ENCODE measurements at regions not wholly inside any gene's neighbourhood (a gene's known extent, or its start where the extent isn't known, plus 50 kb on each side); places are given as distances from the start of the nearest gene placed in this dataset.

DNA sequence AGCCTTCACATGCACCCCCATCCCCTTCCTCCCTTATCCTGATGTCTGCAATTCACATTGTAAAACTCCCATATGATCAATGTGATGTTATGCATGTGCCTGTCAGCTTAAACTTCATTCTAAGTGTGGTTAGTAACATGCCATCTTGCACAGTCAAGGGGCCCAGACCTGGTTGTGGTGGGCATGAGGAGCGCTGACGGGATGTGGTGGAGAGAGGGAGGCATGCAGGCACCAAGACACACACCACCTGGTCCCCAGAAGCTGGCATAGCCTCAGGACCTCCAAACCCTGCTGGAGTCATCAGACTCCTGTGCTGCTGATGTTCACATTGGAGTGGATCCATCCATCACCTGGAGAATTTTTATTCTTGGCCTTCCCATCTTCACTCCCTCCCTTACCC is 90.5 kb upstream of the ABCC4 start:
- Mint-ChIP-seq H3K27ac (no peak overlapping the region), H3K4me1 (no peaks in the 10 kb centered on the region), H3K4me3 (no peak overlapping the region), H3K36me3 (ENCODE audit: insufficient read depth in 1 of 3, low read depth in 3 of 3) (no peaks in the 10 kb centered on the region), H3K9me3 (no peaks in the 10 kb centered on the region), H3K27me3 (ENCODE audit: low read depth) (peaks cover 7% of the 10 kb centered on the region)
- Histone ChIP-seq H4K5ac (ENCODE audit: insufficient read length, low read depth, low read length) (no peak overlapping the region), H3K56ac (ENCODE audit: insufficient read length, low read depth, low read length) (no peak overlapping the region), H3K4me1 (ENCODE audit: insufficient read depth, low read length) (no peaks in the 10 kb centered on the region), H4K91ac (ENCODE audit: insufficient read length, low read depth, low read length) (no peak overlapping the region), H3K18ac (ENCODE audit: insufficient read length, low read depth, low read length) (no peak overlapping the region), H3K4me2 (ENCODE audit: insufficient read depth, insufficient read length, low read length) (no peak overlapping the region), H4K8ac (replicated peaks; ENCODE audit: insufficient read length, low read depth, low read length) (no peak overlapping the region), H3K9me3 (ENCODE audit: control insufficient read depth, low read depth, low read length) (no peaks in the 10 kb centered on the region), H3K79me1 (ENCODE audit: insufficient read depth, low read depth, low read length, poor library complexity, severe bottlenecking) (no peaks in the 10 kb centered on the region), H2BK15ac (ENCODE audit: low read depth, low read length) (no peak overlapping the region), H2BK120ac (ENCODE audit: low read depth, low read length, poor library complexity, severe bottlenecking) (no peak overlapping the region), H2BK5ac (ENCODE audit: insufficient read length, low read length) (no peak overlapping the region), H3K27me3 (ENCODE audit: insufficient read depth, low read length) (no peaks in the 10 kb centered on the region), H3K4ac (ENCODE audit: low read depth, low read length) (no peak overlapping the region), H4K20me1 (ENCODE audit: control insufficient read depth, insufficient read depth, insufficient read length) (no peaks in the 10 kb centered on the region), H3K14ac (ENCODE audit: insufficient read depth, low read length) (no peak overlapping the region), H3K27ac (ENCODE audit: insufficient read length, low read depth, low read length) (no peak overlapping the region), H2AFZ (ENCODE audit: low read length) (no peak overlapping the region), H2AK5ac (ENCODE audit: insufficient read length, low read length) (no peak overlapping the region), H3T11ph (ENCODE audit: low read length) (no peak overlapping the region), H3K23me2 (ENCODE audit: insufficient read length, low read depth, low read length, poor library complexity, severe bottlenecking) (no peaks in the 10 kb centered on the region), H3K79me2 (ENCODE audit: insufficient read depth, low read length) (no peaks in the 10 kb centered on the region), H3K9ac (ENCODE audit: extremely low read depth, insufficient read length, low read length) (no peak overlapping the region), H2BK12ac (ENCODE audit: insufficient read length, low read depth, low read length) (no peak overlapping the region), H2BK20ac (ENCODE audit: low read depth, low read length, poor library complexity, severe bottlenecking) (no peak overlapping the region), H3K23ac (ENCODE audit: insufficient read length, low read depth, low read length) (no peak overlapping the region)
- TF ChIP-seq, protein P1, sequence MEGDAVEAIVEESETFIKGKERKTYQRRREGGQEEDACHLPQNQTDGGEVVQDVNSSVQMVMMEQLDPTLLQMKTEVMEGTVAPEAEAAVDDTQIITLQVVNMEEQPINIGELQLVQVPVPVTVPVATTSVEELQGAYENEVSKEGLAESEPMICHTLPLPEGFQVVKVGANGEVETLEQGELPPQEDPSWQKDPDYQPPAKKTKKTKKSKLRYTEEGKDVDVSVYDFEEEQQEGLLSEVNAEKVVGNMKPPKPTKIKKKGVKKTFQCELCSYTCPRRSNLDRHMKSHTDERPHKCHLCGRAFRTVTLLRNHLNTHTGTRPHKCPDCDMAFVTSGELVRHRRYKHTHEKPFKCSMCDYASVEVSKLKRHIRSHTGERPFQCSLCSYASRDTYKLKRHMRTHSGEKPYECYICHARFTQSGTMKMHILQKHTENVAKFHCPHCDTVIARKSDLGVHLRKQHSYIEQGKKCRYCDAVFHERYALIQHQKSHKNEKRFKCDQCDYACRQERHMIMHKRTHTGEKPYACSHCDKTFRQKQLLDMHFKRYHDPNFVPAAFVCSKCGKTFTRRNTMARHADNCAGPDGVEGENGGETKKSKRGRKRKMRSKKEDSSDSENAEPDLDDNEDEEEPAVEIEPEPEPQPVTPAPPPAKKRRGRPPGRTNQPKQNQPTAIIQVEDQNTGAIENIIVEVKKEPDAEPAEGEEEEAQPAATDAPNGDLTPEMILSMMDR (conservative IDR thresholded peaks at IDR 0.05), result no peak
- WGBS (ENCODE audit: extremely low coverage, insufficient read length, low lambda C conversion rate), result no CpG with 5 or more reads among the region's 2 CpGs
- no peak for DNase-seq

Measured in H9 (cell line).